SK-N-SH (cell line): ENCODE measurements at regions not wholly inside any gene's neighbourhood (a gene's known extent, or its start where the extent isn't known, plus 50 kb on each side); places are given as distances from the start of the nearest gene placed in this dataset.

Experiments
- CTCF ChIA-PET: fragments of 300-600, 350-600 bp; formaldehyde crosslinking; extraction: SDS; loops from one replicate; lab custom pipeline; 2021; lab: Yijun Ruan, JAX
- POLR2A ChIA-PET: fragments of 350-600 bp; sonication (Branson Sonifier 250); formaldehyde crosslinking; extraction: SDS; loops from one replicate; lab custom pipeline; 2020; ENCODE audit warnings: antibody characterized with exemption, inconsistent platforms; lab: Yijun Ruan, JAX
- DNase-seq: peaks from one replicate; pipeline ENCODE4 v3.0.0; 2012
- H2AFZ ChIP-seq: fragments of 200-600 bp; sonication (generic); 2 replicates; pipeline ENCODE4 v1.8.1; 2016; ENCODE audit warnings: antibody characterized with exemption, mild to moderate bottlenecking, low read depth
- H3F3A ChIP-seq: fragments of 200-600 bp; sonication (generic); replicated peaks from 2 replicates; pipeline ENCODE3; 2016; ENCODE audit warnings: antibody characterized with exemption, mild to moderate bottlenecking; ENCODE audit not compliant: insufficient read depth
- H3K27ac ChIP-seq, 2 experiments: fragments of 200-500 bp in 1 of 2; fragments of 200-600 bp in 1 of 2; sonication (Bioruptor generic) in 1 of 2; sonication (generic), shearing (Covaris generic) in 1 of 2; 2 replicates each; pipeline versions ENCODE4 v1.5.1 to v1.6.1; 2014 to 2016; ENCODE audit warnings: low read depth in 2 of 2, inconsistent platforms in 1 of 2, low read length in 1 of 2, mild to moderate bottlenecking in 1 of 2, mixed read lengths in 1 of 2
- H3K27me3 ChIP-seq: fragments of 200-600 bp; sonication (generic), shearing (Covaris generic); 2 replicates; pipeline ENCODE4 v1.6.1; 2016; ENCODE audit warnings: mixed run types; ENCODE audit not compliant: insufficient read depth
- H3K36me3 ChIP-seq, 2 experiments: fragments of 200-500 bp in 1 of 2; fragments of 200-600 bp in 1 of 2; sonication (Bioruptor generic) in 1 of 2; sonication (generic) in 1 of 2; replicated peaks in 1 of 2; 2 replicates each; pipeline versions ENCODE3 to v1.5.1; 2014 to 2016; ENCODE audit warnings: low read length in 1 of 2, mild to moderate bottlenecking in 1 of 2; ENCODE audit not compliant: insufficient read depth in 2 of 2, control insufficient read depth in 1 of 2
- H3K4me1 ChIP-seq, 2 experiments: fragments of 200-500 bp in 1 of 2; fragments of 200-600 bp in 1 of 2; sonication (Bioruptor generic) in 1 of 2; sonication (generic), shearing (Covaris generic) in 1 of 2; 2 replicates each; pipeline versions ENCODE4 v1.5.1 to v1.6.1; 2014 to 2016; ENCODE audit warnings: low read depth in 1 of 2, low read length in 1 of 2, mixed run types in 1 of 2; ENCODE audit not compliant: insufficient read depth in 2 of 2, control insufficient read depth in 1 of 2
- H3K4me2 ChIP-seq: fragments of 200-600 bp; sonication (generic), shearing (Covaris generic); 2 replicates; pipeline ENCODE4 v1.6.1; 2017; ENCODE audit warnings: mixed run types
- H3K4me3 ChIP-seq, 2 experiments: fragments of 200-500 bp in 1 of 2; fragments of 200-600 bp in 1 of 2; sonication (Bioruptor generic) in 1 of 2; sonication (generic), shearing (Covaris generic) in 1 of 2; 2 replicates each; pipeline versions ENCODE4 v1.5.1 to v1.8.1; 2014 to 2016; ENCODE audit warnings: low read depth in 2 of 2, inconsistent platforms in 1 of 2, low read length in 1 of 2, mild to moderate bottlenecking in 1 of 2, mixed read lengths in 1 of 2, moderate library complexity in 1 of 2
- H3K79me2 ChIP-seq: fragments of 200-600 bp; sonication (generic); 2 replicates; pipeline ENCODE4 v1.8.1; 2017; ENCODE audit warnings: mild to moderate bottlenecking; ENCODE audit not compliant: insufficient read depth
- H3K9ac ChIP-seq: fragments of 200-600 bp; sonication (generic); 2 replicates; pipeline ENCODE4 v1.6.1; 2017; ENCODE audit warnings: mixed run types
- H3K9me2 ChIP-seq: fragments of 200-600 bp; sonication (generic); 2 replicates; pipeline ENCODE4 v1.6.1; 2017; ENCODE audit warnings: mixed run types
- H3K9me3 ChIP-seq: fragments of 200-600 bp; sonication (generic); 2 replicates; pipeline ENCODE4 v1.6.1; 2017; ENCODE audit warnings: mixed run types, mild to moderate bottlenecking, moderate library complexity
- H4K20me1 ChIP-seq: fragments of 200-600 bp; sonication (generic); 2 replicates; pipeline ENCODE4 v1.6.1; 2017; ENCODE audit warnings: mild to moderate bottlenecking, mixed run types; ENCODE audit not compliant: insufficient read depth
- FOSL2 ChIP-seq: IDR thresholded peaks from 2 replicates; pipeline ENCODE4 v1.4.0; 2012; ENCODE audit warnings: low read depth, mild to moderate bottlenecking, moderate library complexity, borderline replicate concordance
- GATA2 ChIP-seq: sonication (generic); formaldehyde crosslinking; IDR thresholded peaks from 2 replicates; pipeline ENCODE4 v1.5.0; 2020; ENCODE audit warnings: mild to moderate bottlenecking, missing genetic modification reagents
- JUND ChIP-seq: IDR thresholded peaks from 2 replicates; pipeline ENCODE4 v1.4.0; 2012
- NFIC ChIP-seq: IDR thresholded peaks from 2 replicates; pipeline ENCODE4 v1.4.0; 2012; ENCODE audit warnings: borderline replicate concordance
- NRF1 ChIP-seq: IDR thresholded peaks from 2 replicates; pipeline ENCODE4 v1.6.1; 2012; ENCODE audit warnings: low read depth, mild to moderate bottlenecking, low read length
- POLR2AphosphoS5 ChIP-seq: IDR thresholded peaks from 2 replicates; pipeline ENCODE4 v1.6.1; 2012; ENCODE audit warnings: low read depth, low read length
- RXRA ChIP-seq: IDR thresholded peaks from 2 replicates; pipeline ENCODE4 v1.4.0; 2012; ENCODE audit warnings: low read depth, mild to moderate bottlenecking, borderline replicate concordance
- SIN3A ChIP-seq: IDR thresholded peaks from 2 replicates; pipeline ENCODE4 v1.6.1; 2012; ENCODE audit warnings: low read depth, mild to moderate bottlenecking, low read length, moderate library complexity, borderline replicate concordance
- TEAD4 ChIP-seq: IDR thresholded peaks from 2 replicates; pipeline ENCODE4 v1.4.0; 2012; ENCODE audit warnings: mild to moderate bottlenecking, borderline replicate concordance; ENCODE audit not compliant: insufficient read depth
- YY1 ChIP-seq: IDR thresholded peaks from 2 replicates; pipeline ENCODE4 v1.4.0; 2012; ENCODE audit warnings: low read depth, mild to moderate bottlenecking
- WGBS: methylation state at CpG from one replicate; pipeline ENCODE4 v1.1.6; 2017; ENCODE audit warnings: low lambda C conversion rate; 5-methylcytosine and 5-hydroxymethylcytosine counted together
- TF ChIP-seq, protein P1 (sequence below): IDR thresholded peaks from 2 replicates; pipeline ENCODE4 v1.4.0; 2012; ENCODE audit warnings: low read depth, borderline replicate concordance
- TF ChIP-seq, protein P2 (sequence below): fragments of 200-600 bp; sonication (generic); IDR thresholded peaks from 2 replicates; pipeline ENCODE4 v1.6.1; 2017; ENCODE audit warnings: antibody characterized with exemption, mild to moderate bottlenecking, moderate library complexity

DNA sequence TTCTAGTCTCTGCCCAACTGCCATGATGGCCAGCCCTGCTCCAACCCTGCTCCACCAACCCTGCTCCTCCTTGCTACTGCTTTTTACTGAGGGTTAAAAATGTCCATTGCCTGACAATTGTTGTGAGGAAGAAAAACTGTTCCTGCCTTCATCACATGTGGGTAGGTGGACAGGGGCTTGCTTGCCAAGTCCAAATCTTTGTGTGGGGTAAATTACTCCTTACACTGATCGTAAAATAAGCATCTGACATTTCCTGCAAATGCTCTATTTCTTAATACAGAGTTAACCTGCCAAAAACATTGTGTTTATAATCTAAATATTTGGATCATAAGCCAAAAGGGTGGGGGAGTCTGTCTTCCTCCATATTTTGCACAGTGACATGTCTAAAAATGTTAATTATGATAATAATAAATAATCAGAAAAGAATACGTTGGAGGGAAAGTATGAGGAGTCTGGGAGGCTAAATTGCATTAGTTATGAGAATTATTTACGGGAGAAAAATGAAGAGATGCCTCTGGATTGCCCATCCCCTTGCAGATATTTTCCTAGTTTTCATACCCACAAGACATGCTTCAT, 242.5 kb upstream of the TBL1XR1 start (continued):
- TF ChIP-seq TEAD4: no peak
- no peak for TF ChIP-seq YY1
- TF ChIP-seq FOSL2: no peak
- TF ChIP-seq, protein P1, sequence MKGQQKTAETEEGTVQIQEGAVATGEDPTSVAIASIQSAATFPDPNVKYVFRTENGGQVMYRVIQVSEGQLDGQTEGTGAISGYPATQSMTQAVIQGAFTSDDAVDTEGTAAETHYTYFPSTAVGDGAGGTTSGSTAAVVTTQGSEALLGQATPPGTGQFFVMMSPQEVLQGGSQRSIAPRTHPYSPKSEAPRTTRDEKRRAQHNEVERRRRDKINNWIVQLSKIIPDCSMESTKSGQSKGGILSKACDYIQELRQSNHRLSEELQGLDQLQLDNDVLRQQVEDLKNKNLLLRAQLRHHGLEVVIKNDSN: no peak
- TF ChIP-seq NFIC: no peak
- TF ChIP-seq, all 33 proteins: peak for 0

DNA sequence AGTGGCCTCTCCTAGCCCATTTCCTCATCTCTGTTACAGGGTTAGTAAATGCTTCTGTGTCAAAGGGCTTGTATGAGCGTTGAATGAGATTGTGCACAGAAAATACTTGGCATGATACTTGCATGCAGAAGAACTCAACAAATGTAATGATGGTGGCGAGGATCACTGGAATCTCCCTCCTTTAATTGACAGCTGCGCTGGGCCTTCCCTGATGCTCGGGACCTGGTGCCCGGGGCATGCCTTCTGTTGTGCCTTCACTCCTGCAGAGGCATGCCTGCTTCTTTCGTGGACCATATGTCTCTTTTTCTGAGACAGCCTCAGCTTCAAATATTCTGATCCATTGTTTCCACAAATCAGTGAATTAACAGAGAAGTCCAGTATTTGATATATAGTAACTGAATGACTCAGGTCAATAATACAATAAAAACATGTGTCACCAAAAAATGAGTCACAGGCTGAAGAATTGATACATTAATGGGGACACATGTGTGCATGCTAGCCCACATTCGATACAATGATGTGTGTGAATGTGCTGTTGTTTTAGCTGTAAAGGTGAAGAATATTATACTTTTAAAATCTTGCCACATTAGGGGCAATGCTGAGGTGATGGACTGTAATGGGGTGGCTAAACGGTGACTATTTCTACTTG, 243.3 kb upstream of the TBL1XR1 start:
- Histone ChIP-seq H3K27ac (no peak overlapping the region), H3K9ac (no peak overlapping the region), H3K27me3 (no peaks in the 10 kb centered on the region), H3K9me2 (no peaks in the 10 kb centered on the region), H4K20me1 (no peaks in the 10 kb centered on the region), H3F3A (no peaks in the 10 kb centered on the region), H3K4me1 (peaks cover 4 to 7% of the 10 kb centered on the region in 2 experiments; a peak in 3 of 4 replicates), H3K4me3 (no peak overlapping the region), H2AFZ (no peak overlapping the region), H3K36me3 (no peaks in the 10 kb centered on the region), H3K4me2 (no peak overlapping the region), H3K79me2 (no peaks in the 10 kb centered on the region), H3K9me3 (no peaks in the 10 kb centered on the region)
- WGBS: 82% methylated on average over 8 of the region's 8 CpGs
- ChIA-PET POLR2A (no interaction called here), CTCF (no interaction called here)
- no peak for DNase-seq
- TF ChIP-seq RXRA (no peak), FOSL2 (peak; percentile 12; the same call in 1 of the 2 replicates)

DNA sequence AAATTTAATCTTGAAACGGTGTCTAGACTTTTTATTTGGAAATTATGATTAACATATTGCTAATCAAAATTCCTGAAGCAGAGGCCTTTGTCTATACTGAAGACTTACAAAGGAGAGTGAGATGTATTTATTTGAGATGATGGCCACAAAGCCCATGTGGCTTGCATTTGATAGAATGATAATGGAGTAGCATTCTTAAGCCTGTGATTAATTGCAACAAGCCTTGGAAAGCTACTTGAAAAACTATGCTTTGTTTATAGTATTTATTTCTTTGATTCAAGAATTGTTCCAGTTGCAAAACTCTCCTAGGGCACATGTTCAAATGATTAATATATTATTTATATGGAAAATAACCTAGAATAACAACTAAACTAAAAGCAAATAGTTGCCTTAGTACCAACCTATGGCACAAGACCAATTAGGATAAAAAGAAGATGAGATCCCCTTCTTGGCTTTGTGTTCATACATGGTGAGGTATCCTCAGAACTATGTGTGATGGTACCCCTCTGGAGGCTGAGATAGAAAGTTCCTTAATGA, 244.1 kb upstream of the TBL1XR1 start:
- H3K27ac ChIP-seq: no peak overlapping the region
- no peak overlapping the region for H3K4me2 ChIP-seq
- no peaks in the 10 kb centered on the region for H4K20me1 ChIP-seq
- no peak overlapping the region for H3K4me3 ChIP-seq
- H3K9me3 ChIP-seq: no peaks in the 10 kb centered on the region
- no peak overlapping the region for H3K9ac ChIP-seq
- H3F3A ChIP-seq: no peaks in the 10 kb centered on the region
- 92% methylated on average over 1 of the region's 1 CpG for WGBS
- peaks cover 4 to 7% of the 10 kb centered on the region in 2 experiments; a peak in 3 of 4 replicates for H3K4me1 ChIP-seq
- ChIA-PET POLR2A (no interaction called here), CTCF (no interaction called here)
- no peaks in the 10 kb centered on the region for H3K36me3 ChIP-seq
- no peaks in the 10 kb centered on the region for H3K27me3 ChIP-seq
- H2AFZ ChIP-seq: no peak overlapping the region
- DNase-seq: no peak
- no peaks in the 10 kb centered on the region for H3K9me2 ChIP-seq
- H3K79me2 ChIP-seq: no peaks in the 10 kb centered on the region
- TF ChIP-seq SIN3A: no peak
- TF ChIP-seq POLR2AphosphoS5: no peak
- no peak for TF ChIP-seq GATA2 (CRISPR knock-in tag)
- TF ChIP-seq JUND: no peak
- TF ChIP-seq, protein P2, sequence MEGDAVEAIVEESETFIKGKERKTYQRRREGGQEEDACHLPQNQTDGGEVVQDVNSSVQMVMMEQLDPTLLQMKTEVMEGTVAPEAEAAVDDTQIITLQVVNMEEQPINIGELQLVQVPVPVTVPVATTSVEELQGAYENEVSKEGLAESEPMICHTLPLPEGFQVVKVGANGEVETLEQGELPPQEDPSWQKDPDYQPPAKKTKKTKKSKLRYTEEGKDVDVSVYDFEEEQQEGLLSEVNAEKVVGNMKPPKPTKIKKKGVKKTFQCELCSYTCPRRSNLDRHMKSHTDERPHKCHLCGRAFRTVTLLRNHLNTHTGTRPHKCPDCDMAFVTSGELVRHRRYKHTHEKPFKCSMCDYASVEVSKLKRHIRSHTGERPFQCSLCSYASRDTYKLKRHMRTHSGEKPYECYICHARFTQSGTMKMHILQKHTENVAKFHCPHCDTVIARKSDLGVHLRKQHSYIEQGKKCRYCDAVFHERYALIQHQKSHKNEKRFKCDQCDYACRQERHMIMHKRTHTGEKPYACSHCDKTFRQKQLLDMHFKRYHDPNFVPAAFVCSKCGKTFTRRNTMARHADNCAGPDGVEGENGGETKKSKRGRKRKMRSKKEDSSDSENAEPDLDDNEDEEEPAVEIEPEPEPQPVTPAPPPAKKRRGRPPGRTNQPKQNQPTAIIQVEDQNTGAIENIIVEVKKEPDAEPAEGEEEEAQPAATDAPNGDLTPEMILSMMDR: no peak
- TF ChIP-seq NRF1: no peak
